T-helper 1 cell treated with Interleukin-12 subunit alpha and Interleukin-12 subunit beta and Interleukin-4 antibody, amounts not matched to agents 30 ng/mL and 1 ng/mL, for 36 hours (primary cell): ENCODE measurements at regions not wholly inside any gene's neighbourhood (a gene's known extent, or its start where the extent isn't known, plus 50 kb on each side); places are given as distances from the start of the nearest gene placed in this dataset.

ENCODE experiments used
- intact Hi-C: fragments of 100-400 bp; cut with micrococcal nuclease; formaldehyde crosslinking; loops from one replicate; pipeline ENCODE4 v1.15.1; 2024

DNA sequence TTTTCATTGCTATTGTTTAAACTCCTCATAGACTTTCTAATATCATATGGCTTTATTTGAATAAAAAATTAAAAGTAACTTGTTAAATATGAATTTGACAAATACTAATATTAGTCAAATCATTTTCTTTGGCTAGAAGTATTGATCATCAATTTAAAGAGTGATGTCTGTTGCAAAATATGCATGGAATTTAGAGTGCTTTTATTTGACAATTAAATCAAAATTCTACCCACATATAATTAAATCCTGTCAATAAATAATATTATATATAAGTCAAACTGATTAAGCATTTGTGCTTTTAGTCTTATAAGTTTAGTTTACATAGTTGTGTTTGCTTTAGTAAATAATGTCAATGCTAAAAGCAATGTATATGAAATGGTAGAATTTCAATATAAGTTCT lies 318.6 kb upstream of the ROBO1 start:
- intact Hi-C loops = no loop called here

DNA sequence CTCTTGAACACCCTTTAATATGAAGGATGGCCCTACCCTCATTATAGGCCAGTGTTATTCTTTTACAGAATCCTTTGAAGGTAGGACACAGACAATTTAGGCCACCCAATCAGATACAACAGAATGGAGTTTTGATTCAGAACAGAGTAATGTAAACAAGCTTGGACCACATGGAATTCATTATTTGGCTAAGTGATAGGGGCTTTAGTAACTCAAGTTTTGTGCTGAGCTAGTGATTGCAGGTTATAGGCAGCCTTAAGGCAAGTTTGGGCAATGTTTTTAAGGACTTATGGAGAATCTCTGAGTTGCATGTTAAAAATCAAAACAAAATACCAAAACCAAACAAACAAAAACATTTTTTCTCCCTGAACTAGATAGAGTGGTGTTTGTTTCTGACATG lies 312.1 kb upstream of the ROBO1 start:
- intact Hi-C loops = no loop called here

DNA sequence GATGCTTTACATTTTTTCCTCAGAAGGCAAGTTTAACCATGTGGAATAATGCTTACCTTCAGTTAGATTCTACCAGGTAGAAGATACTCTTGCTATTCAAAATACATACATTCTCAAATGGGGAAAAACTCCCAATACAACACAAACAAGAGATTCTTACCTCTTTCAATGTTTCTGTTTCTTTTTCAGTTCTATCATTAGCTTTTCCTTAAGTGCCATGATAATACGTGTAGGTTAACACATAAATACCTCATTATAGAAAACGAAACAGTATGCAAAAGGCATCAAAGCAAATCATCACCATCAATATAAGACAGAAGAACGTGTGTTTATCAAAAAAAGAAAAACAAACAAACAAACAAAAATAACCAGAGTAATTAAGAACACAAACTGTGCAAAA lies 300.7 kb upstream of the ROBO1 start:
- intact Hi-C loops = no loop called here

DNA sequence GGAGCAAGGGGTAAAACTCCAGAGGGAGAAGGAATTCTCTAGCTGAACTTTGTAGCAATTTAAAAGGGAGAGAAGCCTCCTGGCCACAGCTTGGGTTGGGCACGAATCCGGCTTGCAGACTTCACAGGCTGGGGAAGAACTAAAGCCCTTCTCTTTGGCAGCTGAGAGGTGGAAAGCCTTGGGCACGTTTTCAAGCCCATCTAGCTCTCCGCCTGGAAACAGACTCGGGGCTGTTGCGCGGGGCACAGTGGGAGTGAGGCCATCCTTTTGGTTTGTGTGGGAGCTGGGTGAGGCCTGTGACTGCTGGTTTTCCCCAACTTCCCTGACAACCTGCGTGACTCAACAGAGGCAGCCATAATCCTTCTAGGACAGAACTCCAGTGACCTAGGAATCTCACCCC lies 295.7 kb upstream of the ROBO1 start:
- intact Hi-C loops = no loop called here

DNA sequence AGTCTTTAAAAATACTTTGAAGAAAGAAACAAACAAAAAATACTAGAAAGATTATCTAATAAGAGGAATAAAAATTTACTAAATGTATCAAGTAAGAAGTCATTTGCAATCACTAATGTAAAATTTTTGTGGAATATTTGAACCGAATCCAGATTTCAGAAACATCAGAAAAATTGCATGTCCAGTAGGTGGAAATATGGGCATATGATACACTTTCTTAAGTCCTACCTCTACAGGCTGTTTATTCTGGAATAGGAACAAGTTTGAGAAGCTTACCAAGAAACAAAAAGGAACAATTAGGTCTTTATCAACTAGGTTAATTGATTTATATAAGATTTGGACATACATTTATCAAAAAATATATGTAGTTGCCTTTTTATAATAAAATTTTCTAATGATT lies 292.9 kb upstream of the ROBO1 start:
- intact Hi-C loops = no loop called here

GRCh38 chr3:80055306-80055705 lies 287.5 kb upstream of the ROBO1 start:
- intact Hi-C loops = no loop called here

DNA sequence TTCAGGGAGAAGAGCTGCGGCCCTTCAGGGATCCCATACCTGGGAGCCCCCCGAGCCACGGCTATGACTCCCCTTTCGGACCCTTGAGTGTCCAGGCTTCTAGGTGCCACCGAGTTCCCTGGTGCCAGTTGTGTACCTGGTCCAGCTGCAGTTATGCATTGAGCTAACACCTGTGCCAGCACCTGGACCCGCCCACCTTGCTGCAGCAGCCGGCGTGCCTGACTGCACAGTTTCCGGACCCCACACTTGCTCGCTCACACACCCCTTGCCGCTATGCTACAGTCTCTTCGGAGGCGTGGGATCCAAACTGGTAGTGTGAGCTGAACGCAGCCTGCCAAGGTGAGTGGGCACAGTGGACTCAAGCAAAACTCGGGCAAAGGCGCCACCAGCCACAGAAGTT lies 284.5 kb upstream of the ROBO1 start:
- intact Hi-C loops = no loop called here

DNA sequence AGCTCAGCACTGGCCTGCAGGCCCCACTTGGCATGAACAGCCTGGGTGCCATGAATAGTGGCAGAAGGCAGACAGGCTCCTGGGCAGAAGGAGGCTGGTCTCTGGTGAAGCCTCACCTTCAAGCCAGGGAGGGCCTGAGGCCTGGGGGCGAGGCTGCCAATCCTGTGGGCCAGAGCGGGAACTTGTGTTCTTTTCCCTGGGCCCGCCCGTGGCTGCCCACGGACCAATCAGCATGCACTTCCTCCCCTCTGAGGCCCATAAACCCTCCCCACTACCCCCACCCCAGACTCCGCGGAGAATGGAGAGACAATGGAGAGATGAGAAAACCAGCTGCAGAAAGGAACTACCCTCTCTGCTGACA lies 283.8 kb upstream of the ROBO1 start:
- intact Hi-C loops = no loop called here

- intact Hi-C loops = no loop called here
These were observed 283.2 kb upstream of the ROBO1 start for GRCh38 chr3:80050826-80051601.

DNA sequence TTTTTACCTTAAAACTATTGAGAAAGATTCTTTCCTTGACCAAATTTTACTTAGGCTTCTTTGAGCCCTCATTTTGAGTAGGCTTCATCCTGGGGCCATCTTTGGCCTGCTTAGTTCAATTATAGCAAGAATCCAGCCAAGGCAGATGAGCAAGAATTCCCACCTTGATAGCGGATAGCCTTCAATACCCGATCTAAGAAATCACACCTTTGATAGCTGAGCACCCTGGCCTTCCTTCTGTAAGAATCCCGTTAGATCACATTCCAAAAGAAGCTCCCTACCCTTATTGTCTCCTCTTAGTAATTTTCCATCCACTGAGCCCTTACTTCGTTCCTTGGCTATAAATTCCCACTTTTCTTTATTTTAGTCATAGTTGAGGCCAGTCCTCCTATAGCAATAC lies 275.4 kb upstream of the ROBO1 start:
- intact Hi-C loops = no loop called here

- intact Hi-C loops = no loop called here
These were observed 272.3 kb upstream of the ROBO1 start for GRCh38 chr3:80040067-80040466.

- intact Hi-C loops = no loop called here
These were observed 268.4 kb upstream of the ROBO1 start for GRCh38 chr3:80036176-80036575.

- intact Hi-C loops = no loop called here
These were observed 267.2 kb upstream of the ROBO1 start for GRCh38 chr3:80035021-80035420.

GRCh38 chr3:80023010-80023409 lies 255.2 kb upstream of the ROBO1 start:
- intact Hi-C loops = no loop called here

GRCh38 chr3:80018375-80018774 lies 250.6 kb upstream of the ROBO1 start:
- intact Hi-C loops = loop anchor here (10.0 kb wide), 1 partner anchor 216 kb away; no protein-coding TSS in a partner anchor

DNA sequence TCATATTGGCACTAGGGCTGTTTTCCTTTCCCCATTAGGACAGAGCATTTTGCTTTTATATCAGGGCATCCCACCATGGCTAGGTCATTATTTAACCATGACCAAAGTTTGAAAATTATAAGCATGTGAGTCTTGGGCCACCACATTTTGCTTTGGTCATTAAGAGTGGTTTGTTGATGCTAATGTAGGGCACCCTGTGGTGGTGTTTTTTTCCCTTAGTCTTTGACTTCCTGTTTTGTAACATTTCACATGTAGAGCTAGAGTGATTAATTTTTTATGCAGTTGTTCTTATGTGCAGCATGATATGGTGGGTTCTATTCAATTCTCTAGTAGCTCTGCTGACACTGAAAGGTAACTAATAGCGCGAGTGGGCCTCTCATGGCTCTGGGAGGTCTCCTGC lies 249.6 kb upstream of the ROBO1 start:
- intact Hi-C loops = loop anchor here (10.0 kb wide), 1 partner anchor 217 kb away; no protein-coding TSS in a partner anchor

- intact Hi-C loops = loop anchor here (10.0 kb wide), 1 partner anchor 220 kb away; no protein-coding TSS in a partner anchor
These were observed 246.8 kb upstream of the ROBO1 start for GRCh38 chr3:80014576-80014975.

DNA sequence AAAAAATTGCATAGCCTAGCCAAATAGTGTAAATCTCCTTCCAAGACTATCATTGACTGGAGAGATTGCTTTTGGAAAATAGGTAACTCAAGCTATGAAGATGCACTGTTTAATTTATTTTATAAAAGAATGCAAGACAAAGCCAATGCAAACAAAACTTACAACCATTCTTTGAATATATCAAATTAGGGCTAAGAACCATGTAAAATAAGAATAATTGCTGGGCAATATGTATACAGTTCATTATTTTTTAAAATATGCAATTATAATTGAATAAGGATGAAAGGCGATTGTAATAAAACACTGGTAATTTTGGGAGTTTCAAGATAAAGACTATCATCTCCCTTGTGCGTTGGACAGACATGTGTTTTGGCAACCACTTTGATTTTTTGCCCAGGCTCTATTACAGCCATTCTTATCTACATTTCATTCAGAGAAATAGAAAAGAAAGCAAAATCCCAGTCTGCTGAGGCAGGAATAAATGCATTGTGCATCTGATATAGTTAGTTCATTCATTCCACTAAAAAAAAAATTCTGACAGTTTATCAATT lies 242.3 kb upstream of the ROBO1 start:
- intact Hi-C loops = loop anchor here (10.0 kb wide), 1 partner anchor 225 kb away; no protein-coding TSS in a partner anchor

GRCh38 chr3:80007522-80007921 lies 239.7 kb upstream of the ROBO1 start:
- intact Hi-C loops = no loop called here

DNA sequence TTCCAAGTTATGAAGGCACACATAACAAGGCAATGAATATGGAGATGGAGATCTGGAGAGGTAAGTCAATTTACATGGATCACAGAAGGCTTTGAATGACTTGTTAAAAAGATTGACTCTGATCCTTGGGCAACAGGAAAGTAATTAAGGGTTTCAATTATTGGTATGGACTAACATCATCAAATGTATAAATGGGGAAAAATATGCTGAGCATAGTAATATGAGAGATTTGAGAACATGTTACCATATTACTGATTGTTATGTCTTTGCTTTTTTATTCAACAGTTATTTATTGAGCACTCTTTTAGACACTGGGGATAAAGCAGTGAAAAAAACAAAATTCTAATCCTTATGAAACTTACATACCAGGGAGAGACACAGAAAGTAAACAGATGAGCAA lies 238.5 kb upstream of the ROBO1 start:
- intact Hi-C loops = no loop called here

DNA sequence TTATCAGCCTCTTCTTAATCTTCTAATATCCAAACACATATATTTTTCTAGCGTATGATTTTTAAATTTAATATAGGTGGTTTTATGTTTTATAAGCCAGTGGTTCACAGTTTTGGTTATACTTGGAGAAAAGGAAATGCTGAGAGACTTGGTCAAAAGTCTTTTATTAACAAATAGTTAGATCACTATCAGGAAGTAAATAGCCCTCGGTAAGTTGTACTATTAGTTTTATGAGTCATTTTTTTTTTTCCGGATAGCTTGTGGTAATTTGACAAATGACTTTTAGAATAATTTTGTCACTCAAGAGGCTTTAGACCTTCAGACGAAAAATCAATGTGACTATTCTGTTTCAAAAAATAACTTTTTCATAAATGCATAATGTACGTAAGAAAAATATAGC lies 232.2 kb upstream of the ROBO1 start:
- intact Hi-C loops = no loop called here

DNA sequence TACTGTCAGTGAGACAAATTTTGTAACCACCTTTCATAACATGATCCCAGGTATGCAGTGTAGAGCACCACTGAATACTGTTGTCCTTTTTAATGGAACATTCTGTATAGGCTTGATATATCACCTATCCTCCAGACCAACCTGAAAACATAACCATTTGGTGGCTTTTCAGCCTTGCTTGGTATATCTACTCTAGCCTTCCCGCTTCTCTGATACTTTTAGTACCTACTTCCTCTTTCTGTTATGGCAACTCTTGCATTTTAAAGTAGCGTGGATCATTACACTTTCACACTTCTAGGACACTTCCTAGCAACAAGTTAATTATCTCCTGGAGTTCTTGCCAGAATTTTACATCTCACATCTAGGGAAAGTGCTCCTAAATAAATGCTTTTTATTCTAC lies 226.6 kb upstream of the ROBO1 start:
- intact Hi-C loops = no loop called here

- intact Hi-C loops = no loop called here
These were observed 218.5 kb upstream of the ROBO1 start for GRCh38 chr3:79986338-79986737.
